DMS53 (cell line): ENCODE measurements at regions not wholly inside any gene's neighbourhood (a gene's known extent, or its start where the extent isn't known, plus 50 kb on each side); places are given as distances from the start of the nearest gene placed in this dataset.

ENCODE experiments used
- DNase-seq: peaks from one replicate; lab custom pipeline; 2025; lab: John Stamatoyannopoulos, UW

DNA sequence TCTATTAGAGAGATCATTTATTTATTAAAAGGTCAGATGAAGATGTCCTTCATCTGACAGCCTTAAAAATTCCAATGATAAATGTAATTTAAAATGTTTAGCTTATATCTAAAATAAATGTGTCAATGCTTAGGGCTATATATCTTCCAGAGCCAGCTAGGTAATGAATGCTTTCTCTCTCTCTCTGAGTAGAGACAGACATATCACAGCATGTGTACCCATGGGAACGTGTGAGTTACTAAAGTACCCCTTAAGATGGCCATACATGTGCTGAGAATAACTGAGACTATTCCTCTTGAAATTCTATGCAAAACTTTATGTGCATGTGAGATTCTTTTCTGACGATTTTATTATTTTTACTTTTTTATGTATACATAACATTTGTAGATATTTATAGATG, 420.9 kb upstream of the ST6GAL2 start:
- no peak for DNase-seq

DNA sequence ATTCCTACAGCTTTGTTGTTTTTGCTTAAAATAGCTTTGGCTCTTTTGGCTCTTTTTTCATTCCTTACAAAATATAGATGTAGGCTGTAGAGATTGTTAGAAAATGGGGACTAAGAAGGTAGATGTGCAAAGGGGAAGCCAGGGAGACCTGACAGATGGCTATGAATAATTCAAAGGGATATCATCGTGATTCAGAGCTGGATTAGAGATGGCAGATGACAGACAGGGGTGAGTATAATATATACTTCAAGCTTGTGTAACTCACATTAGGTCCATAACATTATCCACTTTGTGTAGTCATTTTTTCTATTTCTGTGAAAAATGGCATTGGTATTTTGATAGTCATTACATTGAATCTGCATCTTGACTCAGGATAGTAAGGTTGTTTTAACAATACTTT, 422.9 kb upstream of the ST6GAL2 start:
- DNase-seq = no peak

DNA sequence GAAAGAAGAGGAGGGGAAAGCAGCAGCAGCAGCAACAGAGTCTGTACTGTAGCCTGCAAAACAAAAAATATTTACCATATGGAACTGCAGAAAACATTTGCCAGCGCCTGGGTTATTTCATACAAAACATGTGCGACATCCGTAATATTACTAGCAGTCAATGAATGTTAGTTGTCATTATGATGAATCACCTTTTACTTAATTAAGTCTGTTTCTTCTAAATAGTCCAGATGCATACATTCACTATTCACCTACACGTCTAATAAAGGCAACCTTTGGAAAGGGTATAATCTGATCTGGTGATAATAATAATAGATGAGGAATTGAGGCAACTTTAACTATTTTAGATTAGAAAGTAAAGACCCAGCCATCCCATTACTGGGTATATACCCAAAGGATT, 426.3 kb upstream of the ST6GAL2 start:
- no peak for DNase-seq

DNA sequence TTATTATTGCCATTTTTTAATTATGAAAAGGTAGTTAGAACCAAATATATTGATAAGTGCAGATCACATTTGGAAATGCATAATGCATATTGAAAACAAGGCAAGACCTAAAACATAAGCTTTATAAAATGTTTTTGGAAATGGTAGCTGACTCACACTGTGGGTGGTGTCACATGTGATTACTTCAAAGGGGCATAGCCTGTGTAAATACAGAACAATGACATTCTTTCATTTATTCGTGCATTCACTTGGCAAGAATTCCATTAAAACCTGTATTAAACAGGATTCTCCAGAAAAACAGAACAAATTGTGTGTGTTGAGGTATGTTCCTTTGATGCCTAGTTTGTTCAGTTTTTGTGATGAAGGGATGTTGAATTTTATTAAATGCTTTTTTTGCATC, 427.3 kb upstream of the ST6GAL2 start:
- peak; percentile 15 for DNase-seq

DNA sequence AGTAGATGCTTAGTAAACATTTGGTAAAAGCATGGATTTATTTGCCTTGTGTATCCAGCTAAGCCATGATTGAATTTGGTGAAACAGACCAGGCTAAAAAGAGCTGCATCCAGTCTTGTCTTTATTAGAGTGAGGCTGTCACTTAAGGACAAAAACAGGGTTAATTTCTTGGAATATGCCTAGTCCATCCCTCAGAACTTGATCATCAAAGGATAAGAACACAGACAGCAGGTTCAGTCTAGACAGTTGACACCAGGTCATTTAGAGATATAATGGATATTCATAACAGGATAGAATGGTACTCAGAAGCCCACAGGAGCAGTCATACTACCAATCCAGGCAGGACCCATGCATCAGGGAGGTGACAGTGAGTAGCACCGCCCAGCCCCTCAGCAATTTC, 434.9 kb upstream of the ST6GAL2 start:
- DNase-seq = no peak

DNA sequence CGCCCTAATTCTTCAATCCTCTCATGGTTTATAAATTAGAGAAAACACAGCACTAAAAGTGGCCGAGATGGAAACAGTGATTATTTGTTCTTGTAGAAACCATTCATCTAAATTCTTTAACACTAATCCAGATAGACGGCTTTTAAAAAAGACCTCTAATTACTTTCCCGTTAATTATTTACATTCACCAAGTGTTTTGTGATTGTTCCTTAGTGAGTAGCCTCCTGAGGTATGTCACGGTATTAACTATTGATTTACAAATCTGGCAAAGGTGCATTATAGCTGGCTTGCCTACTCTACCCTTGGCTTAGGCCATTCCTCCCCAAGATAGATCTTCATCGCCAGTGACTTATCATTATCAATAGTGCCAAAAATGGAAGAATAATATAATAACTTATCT, 436.4 kb upstream of the ST6GAL2 start:
- DNase-seq = no peak

DNA sequence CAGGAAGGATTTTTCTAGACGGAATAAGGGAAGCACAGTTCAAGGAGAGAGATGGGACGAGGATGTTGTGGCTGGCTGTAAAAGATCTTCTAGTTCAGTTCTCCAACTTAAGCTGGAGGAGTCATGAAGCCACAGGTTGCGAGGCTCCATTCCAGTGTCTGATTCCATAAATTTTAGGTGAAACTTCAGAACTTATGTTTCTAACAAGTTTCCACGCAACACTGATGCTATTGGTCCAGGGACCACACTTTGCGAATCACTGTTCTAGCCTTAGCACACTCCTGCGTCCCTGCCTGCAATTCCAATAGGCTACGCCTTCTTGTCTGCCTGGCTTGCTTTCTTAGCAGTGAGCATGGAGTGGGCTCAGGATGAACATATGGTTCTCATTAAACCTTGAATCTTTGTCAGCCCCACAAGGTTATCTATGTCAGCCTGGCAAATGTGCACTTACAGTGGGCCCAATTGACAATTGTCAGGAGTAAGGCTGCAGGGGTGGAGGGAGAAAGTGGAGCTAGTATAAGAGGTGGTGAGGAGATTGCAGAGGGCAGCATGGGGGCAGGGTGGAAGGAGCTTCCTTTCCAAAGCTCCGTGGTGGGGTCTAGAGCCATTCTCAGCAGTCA, 438.1 kb upstream of the ST6GAL2 start:
- DNase-seq = no peak

DNA sequence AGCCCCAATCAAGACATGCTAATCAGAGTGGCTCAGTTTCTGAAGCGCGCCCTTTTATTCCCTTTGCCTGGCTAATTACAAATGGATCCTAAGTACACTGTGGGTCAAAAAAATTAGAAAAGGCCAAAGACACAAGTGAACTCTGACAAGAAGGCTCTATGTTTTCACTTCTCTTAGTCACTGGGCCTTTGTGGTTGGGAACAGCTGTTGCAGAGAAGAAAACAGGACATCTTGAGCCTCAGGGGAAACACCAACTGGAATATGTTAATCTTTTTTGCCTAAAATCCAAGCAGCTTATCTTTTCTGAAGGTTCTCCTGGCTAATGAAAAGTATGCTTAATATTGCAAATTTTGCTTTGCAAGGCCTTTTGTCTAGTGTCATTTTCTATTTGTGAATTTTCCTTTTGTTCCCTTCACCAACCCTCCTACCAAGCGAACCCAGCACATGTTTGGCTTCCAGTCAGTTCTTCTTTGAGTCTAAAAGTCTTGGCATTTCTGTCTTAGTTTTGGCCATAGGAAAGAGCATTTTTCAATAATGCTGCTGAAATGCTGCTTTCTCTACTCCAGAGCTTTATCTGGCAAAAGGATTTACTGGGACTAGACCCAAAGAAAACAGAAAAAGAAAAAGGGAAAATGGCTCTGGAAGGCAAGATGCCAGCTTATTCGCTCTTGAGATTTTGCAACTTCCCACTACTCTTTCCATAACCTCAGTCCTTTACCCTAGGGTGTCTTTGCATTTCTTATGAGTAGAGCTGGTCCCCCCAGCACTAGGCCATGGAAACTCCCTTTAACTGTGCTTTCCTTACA, 440.2 kb upstream of the ST6GAL2 start:
- DNase-seq = no peak

DNA sequence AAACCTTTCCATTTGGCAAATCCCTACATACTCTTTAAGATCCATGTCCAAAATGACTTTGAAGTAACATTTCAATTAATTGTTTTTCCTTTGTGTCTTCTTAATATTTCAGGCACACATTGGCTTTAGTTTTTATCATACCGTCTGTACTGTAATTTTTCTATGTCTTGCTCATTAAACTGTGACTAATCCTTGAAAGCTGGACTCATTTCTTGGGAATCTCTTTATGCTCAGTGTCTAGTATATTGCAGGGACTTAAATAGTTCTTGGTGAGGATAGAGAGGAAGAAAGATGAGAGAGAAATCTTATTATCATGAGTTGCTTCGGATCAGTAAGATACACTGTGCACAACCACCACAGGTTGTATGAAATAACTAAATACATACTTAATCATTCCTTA, 448.3 kb upstream of the ST6GAL2 start:
- DNase-seq = no peak

DNA sequence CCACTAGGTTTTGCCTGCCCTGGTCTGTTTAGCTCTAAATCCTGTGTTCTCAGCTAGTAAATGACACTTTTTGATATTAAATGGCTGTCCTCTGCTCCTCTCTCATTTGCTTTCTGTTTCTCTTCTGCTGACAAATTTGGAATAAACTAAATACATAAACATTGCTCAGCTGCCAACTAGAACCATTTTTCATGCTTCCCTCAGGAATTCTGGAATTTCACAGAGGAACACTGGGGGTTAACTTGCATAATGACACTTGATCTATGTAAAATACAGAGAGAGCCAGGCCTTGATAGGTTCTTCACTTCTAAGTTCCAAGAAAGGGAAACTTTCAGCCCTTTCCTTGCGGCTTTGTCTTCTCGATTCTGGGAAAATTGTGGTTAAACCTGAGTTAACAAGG, 450.6 kb upstream of the ST6GAL2 start:
- DNase-seq = no peak

DNA sequence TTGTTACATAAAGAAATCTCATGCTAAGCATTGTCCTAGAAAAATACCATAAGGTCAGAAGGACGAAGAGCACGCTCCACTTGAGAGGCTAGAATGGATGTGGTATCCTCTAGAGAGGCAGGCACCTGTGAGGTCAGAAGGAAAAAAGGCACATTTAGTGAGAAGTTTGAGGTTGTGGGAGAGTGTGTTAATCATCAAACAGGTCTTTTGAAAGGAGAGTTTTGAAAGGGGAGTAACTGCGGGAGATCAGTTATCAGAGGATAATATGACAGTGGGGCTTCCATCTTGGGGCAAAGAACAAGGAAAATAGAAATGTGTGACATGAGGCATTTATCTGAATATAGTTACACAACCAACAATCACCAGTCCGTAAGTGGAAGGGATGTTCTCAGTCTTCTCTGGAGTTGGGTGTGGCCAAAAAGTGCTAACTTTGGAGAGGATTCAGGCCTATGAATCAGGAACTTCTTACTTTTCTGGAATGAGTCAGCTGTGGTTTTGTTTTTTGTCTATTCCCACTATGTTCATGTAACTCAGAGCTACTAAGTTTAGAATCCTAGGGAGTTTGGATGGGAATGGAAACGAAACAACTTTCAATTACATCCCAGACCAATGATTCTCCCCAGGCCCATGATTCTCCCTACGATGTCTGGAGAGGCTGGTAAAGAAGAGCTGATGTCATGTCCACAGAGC, 451.4 kb upstream of the ST6GAL2 start:
- DNase-seq = no peak

DNA sequence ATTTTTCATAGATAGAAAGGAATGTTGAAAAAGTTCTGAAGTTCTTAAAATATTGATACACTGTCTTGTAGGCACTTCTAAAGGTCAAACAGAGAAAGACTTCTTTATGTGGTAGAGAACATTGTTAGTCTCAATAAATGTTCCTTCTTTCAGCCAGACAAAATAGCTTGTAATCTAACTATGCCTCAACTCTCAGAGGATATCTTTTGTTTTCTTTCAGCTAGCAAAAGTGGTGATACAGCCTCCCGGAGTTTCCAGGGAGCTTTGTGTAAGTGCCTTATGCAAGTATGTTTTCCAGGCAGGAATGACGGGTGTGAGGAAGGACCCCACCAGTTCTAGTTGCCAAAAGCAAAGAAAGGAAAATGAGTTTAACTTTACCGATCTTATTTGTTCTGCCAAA, 452.1 kb upstream of the ST6GAL2 start:
- DNase-seq = no peak

DNA sequence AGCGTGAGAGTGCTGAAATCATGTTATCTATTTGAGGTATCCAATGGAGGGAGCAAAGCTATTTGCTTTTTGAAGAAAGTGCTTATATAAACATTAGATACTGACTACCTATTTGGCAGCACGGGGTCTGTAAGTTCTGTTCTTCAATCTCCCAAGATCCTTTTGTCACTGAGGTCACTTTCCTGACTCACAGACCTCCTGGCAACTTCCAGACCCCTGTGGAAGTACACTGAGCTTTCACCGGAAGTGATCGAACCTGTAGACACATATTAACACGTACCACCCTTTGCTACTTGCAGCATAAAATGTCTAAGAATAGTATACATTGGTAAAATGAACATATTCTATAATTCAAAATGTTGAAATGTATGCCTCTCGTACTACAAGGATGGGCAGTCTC, 452.6 kb upstream of the ST6GAL2 start:
- DNase-seq = no peak

DNA sequence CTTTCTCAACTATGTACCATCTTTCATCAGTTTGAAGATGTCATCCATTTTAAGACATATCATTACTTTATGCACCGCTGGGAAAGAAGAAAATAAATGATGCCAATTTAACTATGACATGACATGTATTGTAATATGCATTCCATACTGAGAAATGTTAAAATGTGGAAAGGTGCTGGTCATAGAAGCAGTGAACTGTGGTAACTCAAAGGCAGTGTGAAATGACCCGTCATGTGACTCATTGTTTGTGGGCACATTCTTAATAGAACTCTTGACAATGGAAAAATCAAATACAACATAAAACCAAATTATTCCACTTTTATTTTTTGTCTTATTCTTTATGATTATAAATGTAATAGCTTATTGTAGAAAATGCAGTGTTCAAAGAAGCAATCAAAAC, 455.0 kb upstream of the ST6GAL2 start:
- no peak for DNase-seq

DNA sequence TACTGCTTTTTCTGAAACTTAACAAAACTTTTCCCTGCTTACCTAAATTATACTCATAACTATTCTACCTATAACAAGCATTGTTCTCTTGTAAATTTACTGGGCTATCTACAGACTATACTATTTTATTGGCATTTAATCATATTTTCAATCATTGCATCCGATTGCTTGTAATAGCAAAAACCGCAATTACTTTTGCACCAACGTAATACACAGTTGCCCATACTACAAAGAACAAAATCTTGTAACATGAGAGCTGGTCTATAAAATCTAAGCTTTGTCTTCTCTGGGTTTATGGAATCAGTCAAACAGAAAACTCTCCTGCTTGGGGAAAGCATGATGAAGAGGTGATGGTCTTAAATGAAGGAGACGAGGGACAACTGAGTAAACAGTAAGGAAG, 463.4 kb upstream of the ST6GAL2 start:
- DNase-seq = no peak

DNA sequence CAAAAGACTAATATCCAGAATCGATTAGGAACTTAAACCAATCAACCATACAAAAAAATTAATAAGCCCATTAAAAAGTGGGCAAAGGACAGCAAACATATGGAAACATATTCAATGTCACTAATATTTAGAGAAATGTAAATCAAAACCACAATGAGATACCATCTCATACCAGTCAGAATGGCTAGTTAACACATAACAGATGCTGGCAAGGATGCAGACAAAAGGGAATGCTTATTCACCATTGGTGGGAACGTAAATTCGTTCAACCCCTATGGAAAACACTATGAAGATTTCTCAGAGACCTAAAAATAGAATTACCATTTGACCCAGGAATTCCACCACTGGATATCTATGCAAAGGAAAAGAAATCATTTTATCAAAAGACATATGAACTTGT, 468.2 kb upstream of the ST6GAL2 start:
- DNase-seq = no peak

DNA sequence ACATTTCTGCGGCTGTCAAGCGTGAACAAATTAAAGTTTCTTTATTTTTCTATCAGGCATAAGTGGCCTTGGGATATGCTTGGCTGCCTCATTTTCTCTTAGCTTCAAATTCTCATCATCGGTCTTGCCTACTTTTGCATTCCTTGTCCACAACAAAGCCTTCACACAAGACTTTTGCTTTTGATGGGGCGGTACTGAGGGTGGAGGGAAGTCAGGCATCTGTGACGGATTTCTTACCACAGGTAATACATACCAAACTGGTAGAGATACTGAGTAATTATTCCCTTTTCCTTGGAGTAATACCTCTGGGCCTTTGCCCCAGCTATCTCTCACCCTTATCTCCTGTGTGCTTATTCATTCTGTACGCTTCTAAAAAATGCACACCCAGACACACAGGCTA, 468.3 kb upstream of the RGPD4 start:
- no peak for DNase-seq

DNA sequence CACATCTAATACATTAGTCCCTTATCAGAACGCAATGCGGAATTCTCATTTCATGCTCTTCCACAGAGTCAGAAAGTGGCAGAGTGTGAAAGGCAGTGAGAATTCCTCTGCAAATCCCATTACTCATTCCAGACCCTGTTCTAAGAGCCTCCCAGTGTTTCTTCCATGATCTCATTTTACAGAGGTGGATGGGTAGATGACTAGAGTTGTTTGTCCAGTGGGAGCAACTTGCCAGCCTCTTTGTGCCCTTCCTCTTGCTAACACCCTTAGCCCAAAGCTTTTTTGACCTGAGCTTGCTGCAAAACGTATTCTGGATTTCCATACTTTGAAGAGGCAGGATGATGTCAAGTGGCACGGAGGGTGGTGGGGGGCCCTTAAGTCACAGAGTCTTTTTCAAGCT, 467.7 kb upstream of the RGPD4 start:
- no peak for DNase-seq

DNA sequence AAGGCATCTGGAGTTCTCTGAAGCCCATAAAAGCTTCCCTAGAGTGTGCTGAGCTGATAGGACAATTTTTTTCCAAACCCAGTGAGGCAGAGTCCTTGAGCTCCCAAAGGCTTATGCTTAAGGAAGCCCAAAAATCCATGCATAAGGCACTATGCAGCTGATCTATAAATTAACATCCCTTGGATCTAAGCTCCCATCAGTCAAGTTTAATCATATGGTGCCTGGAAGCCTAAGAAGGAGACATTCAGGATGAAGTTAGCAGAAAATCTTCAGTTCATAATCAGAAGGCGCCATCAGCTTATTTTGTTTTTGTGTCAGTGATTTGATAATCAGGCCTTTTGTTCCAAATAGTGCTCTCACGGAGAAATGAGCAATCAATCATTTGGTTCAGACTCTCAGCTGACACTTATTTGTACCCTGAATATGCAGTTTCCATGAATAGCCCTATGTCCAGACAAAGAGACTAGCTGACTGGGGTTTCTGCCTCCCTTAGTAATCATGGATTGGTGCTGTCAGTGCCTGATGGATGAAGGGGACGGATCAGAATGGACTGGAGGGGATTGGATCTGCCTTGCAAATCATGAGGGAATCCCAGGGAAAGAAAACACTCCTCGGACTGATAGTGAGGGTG, 464.8 kb upstream of the RGPD4 start:
- no peak for DNase-seq

DNA sequence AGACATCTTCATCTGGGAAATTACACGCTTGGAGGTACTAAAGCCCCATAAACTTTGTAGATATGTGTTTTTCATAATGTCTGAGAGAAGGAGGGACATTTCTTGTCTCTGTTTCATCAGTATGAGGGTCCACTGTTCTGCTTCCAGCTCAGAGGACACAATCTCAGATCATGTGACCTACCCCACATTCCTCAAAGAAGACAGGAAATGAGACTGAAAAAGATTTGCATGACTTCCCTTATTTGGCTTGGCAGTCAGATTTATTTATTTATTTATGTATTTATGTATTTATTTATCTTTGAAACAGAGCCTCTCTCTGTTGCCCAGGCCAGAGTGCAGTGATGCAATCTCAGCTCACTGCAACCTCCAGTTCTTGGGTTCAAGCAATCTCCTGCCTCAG, 463.7 kb upstream of the RGPD4 start:
- DNase-seq = no peak

DNA sequence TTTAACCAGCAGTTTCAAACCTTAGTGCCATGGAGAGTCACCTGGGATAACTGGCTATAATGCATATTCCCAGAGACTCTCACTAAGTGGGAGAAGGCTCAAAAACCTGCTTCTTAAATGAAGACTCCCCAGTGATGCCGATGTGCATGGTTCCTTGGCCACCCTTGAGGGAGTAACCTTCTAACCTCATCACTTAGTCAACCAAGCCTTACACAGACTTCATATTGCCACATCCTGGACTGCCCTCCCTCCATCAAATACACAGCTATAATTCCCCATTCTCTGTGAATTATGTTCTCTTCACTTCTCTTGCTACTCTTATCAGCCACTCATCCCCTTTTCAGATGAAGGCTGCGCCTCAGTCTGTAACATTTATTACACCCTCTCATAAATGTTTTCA, 462.9 kb upstream of the RGPD4 start:
- no peak for DNase-seq

DNA sequence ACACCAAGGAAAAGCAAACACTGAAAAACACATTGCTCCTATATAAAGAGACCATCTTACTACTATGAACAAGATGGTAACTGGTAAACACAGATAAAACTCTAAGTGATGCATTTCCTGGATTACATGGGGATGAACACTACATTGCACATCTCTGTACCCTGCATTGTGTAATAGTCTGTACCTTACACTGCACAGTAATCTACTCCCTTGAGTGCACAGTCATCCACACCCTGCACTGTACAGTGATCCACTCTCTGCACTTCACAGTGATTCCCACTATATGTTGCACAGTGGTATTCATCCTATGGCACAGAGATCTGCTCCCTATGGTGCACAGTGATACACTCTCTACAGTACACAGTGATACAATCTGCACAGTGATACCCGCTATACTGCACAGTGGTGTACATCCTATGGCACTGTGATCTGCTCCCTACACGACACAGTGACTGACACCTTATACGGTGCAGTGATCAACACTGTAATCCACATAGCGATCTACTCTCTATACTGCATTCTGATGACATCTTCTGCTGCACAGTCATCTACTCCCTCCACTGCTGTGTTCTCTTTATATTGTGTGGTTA, 462.2 kb upstream of the RGPD4 start:
- DNase-seq = no peak

DNA sequence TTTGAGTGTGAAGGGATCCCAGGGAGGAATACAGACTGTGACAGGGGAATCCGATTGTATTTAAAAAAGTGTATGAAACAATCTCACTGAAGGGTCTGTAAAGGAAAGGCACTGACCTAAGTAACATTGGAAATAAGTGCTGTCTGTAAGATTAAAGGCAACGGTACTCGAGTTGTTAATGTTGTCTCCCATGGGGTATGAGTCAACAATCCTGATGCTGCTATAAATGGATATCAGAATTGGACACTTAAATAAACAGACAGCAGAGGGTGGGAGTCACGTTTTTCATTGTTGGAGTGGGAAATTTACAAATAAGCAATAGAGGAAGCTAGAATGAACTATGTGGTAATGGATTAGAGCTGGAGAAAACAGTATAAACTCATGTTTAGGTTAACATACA, 452.4 kb upstream of the RGPD4 start:
- DNase-seq = no peak
